ENCODE measurements at regions not wholly inside any gene's neighbourhood (a gene's known extent, or its start where the extent isn't known, plus 50 kb on each side); places are given as distances from the start of the nearest gene placed in this dataset.

DNA sequence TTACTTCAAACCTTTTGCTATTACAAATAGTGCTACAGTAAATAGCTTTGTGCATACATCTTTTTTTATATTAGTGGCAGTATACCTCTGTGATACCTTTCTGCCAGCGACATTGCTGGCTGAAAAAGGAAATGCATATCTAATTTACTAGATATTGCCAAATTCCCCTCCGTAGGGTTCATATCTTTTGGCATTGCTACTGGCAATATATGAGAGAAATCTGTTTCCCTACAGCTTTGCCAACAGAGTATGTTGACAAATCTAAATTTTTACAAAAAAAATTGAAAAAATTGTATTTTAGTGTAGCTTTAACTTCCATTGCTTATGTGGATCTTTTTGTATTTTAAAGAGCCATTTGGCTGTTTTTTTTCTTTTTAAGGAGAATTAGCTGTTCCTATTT, 426.7 kb downstream of the TRIB2 start:
- no peak for TF ChIP-seq RAD21 (conservative IDR thresholded peaks at IDR 0.05 in 1 of 2, IDR thresholded peaks at IDR 0.05 in 1 of 2)
- no peak for TF ChIP-seq ELK1 (IDR thresholded peaks at IDR 0.05; ENCODE audit: low read depth, low read length)
- no peak for TF ChIP-seq MYC (IDR thresholded peaks at IDR 0.05; ENCODE audit: borderline replicate concordance, low read length)
- TF ChIP-seq GATA3 (IDR thresholded peaks at IDR 0.05; ENCODE audit: borderline replicate concordance), result no peak
- TF ChIP-seq RARB (CRISPR knock-in tag; IDR thresholded peaks at IDR 0.05), result no peak
- TF ChIP-seq POLR2AphosphoS2 (conservative IDR thresholded peaks at IDR 0.05; ENCODE audit: low read length), result no peak
- TF ChIP-seq BHLHE40 (IDR thresholded peaks at IDR 0.05; ENCODE audit: low read depth, low read length), result no peak
- TF ChIP-seq ZNF302 (CRISPR knock-in tag; IDR thresholded peaks at IDR 0.05), result no peak
- TF ChIP-seq FOSL2 (IDR thresholded peaks at IDR 0.05), result no peak
- no peak for TF ChIP-seq FOSL2 (CRISPR knock-in tag; IDR thresholded peaks at IDR 0.05)
- TF ChIP-seq NFE2L2 (conservative IDR thresholded peaks at IDR 0.05; ENCODE audit: low read length), result no peak
- no peak for TF ChIP-seq MAX (IDR thresholded peaks at IDR 0.05)
- no peak for TF ChIP-seq CEBPB (IDR thresholded peaks at IDR 0.05)
- no peak for ATAC-seq
- Histone ChIP-seq H3K9me3 (0 out of 3 replicates have a peak, but pooled peaks cover 8% of the 10 kb centered on the region), H3K27ac (no peak overlapping the region), H3K4me1 (no peaks in the 10 kb centered on the region), H3K4me2 (no peak overlapping the region), H3K4me3 (no peak overlapping the region)
- CTCF ChIA-PET, result interaction anchor here (1.5 kb wide), 1 partner anchor 136 kb away, joined by 3 read pairs; no protein-coding TSS in a partner anchor
- WGBS (ENCODE audit: missing lambda C conversion rate), result 9% methylated on average over 2 of the region's 2 CpGs
- no peak for DNase-seq (ENCODE audit: low read depth in 1 of 2, low spot score in 1 of 2)
- FAIRE-seq, result no peak
- POLR2A ChIA-PET, result no interaction called here

DNA sequence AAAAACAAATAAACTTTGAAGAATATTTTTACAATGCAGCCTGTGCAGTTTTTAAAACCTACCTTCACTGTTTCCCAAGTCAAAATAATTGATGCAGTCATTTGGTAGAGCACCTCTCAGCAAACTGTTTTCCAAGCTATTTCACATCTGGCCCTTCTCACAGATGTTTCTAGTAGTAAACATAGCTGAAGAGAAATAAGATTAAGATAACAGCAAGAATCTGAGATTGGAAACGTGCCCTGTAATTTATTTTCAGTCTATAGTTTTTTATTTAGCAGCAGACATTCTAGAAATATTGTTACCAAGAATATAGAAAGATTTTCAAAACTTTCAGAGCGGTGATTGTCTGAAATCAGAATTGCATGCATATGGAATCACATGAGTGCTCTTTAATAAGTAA, 440.2 kb downstream of the TRIB2 start:
- Histone ChIP-seq H3K4me1 (no peaks in the 10 kb centered on the region), H3K4me3 (no peak overlapping the region), H3K4me2 (no peak overlapping the region), H3K9me3 (no peaks in the 10 kb centered on the region), H3K27ac (no peak overlapping the region)
- POLR2A ChIA-PET, result no interaction called here
- no peak for ATAC-seq
- CTCF ChIA-PET, result no interaction called here
- DNase-seq (ENCODE audit: low read depth in 1 of 2, low spot score in 1 of 2), result no peak
- TF ChIP-seq TFCP2L1 (CRISPR knock-in tag; IDR thresholded peaks at IDR 0.05) (no peak), CHD4 (IDR thresholded peaks at IDR 0.05; ENCODE audit: borderline replicate concordance) (no peak), EHMT2 (IDR thresholded peaks at IDR 0.05; ENCODE audit: low read depth) (no peak), ZNF302 (CRISPR knock-in tag; IDR thresholded peaks at IDR 0.05) (no peak), HDAC2 (IDR thresholded peaks at IDR 0.05) (no peak), TP53 (CRISPR knock-in tag; IDR thresholded peaks at IDR 0.05) (no peak), CTCF (IDR thresholded peaks at IDR 0.05) (no peak), POLR2A (IDR thresholded peaks at IDR 0.05; ENCODE audit: low read length) (no peak)
- TF ChIP-seq, protein P1, sequence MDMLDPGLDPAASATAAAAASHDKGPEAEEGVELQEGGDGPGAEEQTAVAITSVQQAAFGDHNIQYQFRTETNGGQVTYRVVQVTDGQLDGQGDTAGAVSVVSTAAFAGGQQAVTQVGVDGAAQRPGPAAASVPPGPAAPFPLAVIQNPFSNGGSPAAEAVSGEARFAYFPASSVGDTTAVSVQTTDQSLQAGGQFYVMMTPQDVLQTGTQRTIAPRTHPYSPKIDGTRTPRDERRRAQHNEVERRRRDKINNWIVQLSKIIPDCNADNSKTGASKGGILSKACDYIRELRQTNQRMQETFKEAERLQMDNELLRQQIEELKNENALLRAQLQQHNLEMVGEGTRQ (IDR thresholded peaks at IDR 0.05), result no peak
- no peak for FAIRE-seq
- WGBS (ENCODE audit: missing lambda C conversion rate), result 2% methylated on average over 2 of the region's 2 CpGs

DNA sequence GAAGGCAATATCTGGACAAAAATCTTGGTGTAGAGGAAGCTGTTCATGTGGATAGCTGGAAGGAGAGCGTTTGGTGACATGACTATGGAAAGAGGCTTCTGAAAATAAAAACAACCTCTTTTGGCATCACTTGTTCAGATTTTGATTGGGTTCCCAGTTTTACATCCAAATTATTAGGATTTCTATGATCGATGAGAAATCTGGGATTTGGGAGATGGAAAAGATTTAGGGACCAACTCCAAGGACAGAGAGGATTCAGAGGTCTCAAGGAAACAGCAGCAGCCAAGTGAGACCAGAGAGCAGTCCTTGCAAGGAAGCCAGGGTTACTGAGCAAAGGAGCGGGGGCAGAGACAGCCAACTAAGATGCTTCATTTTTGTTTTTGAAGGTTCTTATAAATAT, 441.7 kb downstream of the TRIB2 start:
- CTCF ChIA-PET, result no interaction called here
- DNase-seq (ENCODE audit: low read depth in 1 of 2, low spot score in 1 of 2), result no peak
- no peaks in the 10 kb centered on the region for H3K9me3 ChIP-seq
- no peak for FAIRE-seq
- POLR2A ChIA-PET, result no interaction called here
- H3K4me3 ChIP-seq, result no peak overlapping the region
- WGBS (ENCODE audit: missing lambda C conversion rate), result 2% methylated on average over 3 of the region's 3 CpGs
- H3K4me1 ChIP-seq, result no peaks in the 10 kb centered on the region
- H3K27ac ChIP-seq, result no peak overlapping the region
- ATAC-seq, result no peak
- H3K4me2 ChIP-seq, result no peak overlapping the region
- no peak for TF ChIP-seq KDM1A (IDR thresholded peaks at IDR 0.05; ENCODE audit: low read depth)
- no peak for TF ChIP-seq MAX (IDR thresholded peaks at IDR 0.05)
- TF ChIP-seq RARB (CRISPR knock-in tag; IDR thresholded peaks at IDR 0.05), result no peak
- TF ChIP-seq CBX2 (IDR thresholded peaks at IDR 0.05; ENCODE audit: borderline replicate concordance, low read depth), result no peak
- no peak for TF ChIP-seq ZC3H11A (IDR thresholded peaks at IDR 0.05)
- TF ChIP-seq E2F6 (IDR thresholded peaks at IDR 0.05; ENCODE audit: borderline replicate concordance, low read depth), result no peak
- TF ChIP-seq MAZ (IDR thresholded peaks at IDR 0.05; ENCODE audit: borderline replicate concordance, low read depth, low read length), result no peak
- no peak for TF ChIP-seq HMGXB4 (CRISPR knock-in tag; IDR thresholded peaks at IDR 0.05; ENCODE audit: borderline replicate concordance)
- TF ChIP-seq SMC3 (IDR thresholded peaks at IDR 0.05), result no peak
- no peak for TF ChIP-seq HDAC2 (IDR thresholded peaks at IDR 0.05)
- TF ChIP-seq EHMT2 (IDR thresholded peaks at IDR 0.05; ENCODE audit: low read depth), result no peak
- no peak for TF ChIP-seq EP300 (IDR thresholded peaks at IDR 0.05)

Data from A549 (cell line).